ENCODE measurements at regions not wholly inside any gene's neighbourhood (a gene's known extent, or its start where the extent isn't known, plus 50 kb on each side); places are given as distances from the start of the nearest gene placed in this dataset.

DNA sequence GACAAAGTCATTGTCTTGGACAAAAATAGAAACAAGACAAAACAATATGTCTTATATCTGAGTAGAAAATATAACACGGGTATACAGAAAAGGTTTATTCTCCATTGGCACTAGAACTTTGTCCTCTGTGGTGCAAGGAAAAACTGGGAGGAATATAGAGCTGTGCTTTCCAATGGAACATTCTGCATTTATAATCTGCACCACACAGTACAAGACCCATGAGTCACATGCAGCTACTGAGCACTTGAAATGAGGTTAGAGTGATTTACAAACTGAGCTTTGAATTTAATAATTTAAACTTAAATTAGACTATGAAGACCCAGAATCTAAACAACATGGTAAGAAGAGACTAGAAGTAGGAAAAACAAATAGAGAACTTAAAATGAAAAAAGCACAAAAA is 86.1 kb downstream of the RAP2A start:
- Mint-ChIP-seq H3K36me3 (ENCODE audit: low read depth) (no peaks in the 10 kb centered on the region), H3K9me3 (no peaks in the 10 kb centered on the region), H3K4me1 (ENCODE audit: low read depth) (no peaks in the 10 kb centered on the region), H3K27ac (no peak overlapping the region), H3K27me3 (ENCODE audit: low read depth) (no peaks in the 10 kb centered on the region), H3K4me3 (no peak overlapping the region)
- no peak for DNase-seq (ENCODE audit: low spot score)

- H3K27me3 Mint-ChIP-seq (ENCODE audit: low read depth) = no peaks in the 10 kb centered on the region
- no peak overlapping the region for H3K27ac Mint-ChIP-seq
- H3K4me3 Mint-ChIP-seq = no peak overlapping the region
- H3K9me3 Mint-ChIP-seq = no peaks in the 10 kb centered on the region
- H3K4me1 Mint-ChIP-seq (ENCODE audit: low read depth) = no peaks in the 10 kb centered on the region
- no peaks in the 10 kb centered on the region for H3K36me3 Mint-ChIP-seq (ENCODE audit: low read depth)
- no peak for DNase-seq (ENCODE audit: low spot score)
Measured at GRCh38 chr13:97520866-97521265, 86.9 kb downstream of the RAP2A start.

DNA sequence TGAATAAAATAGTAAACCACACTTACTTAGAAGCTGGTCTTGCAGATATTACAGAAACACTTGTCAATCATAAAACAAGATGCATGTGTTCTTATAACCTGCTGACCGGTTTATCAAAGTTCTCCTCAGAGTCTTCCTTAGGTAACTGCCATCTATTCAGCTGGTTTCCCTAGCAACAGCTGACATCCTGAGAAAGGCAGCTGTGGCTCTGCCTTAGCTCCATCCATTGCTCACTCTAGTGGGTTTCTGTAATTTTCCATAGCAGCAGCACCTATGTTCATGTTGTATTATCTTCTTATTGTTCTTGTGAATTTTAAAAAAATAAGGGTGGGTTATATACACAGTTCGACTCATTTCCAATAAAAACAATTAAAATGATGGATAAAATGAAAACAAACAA is 87.8 kb downstream of the RAP2A start:
- no peak overlapping the region for H3K4me3 Mint-ChIP-seq
- DNase-seq (ENCODE audit: low spot score) = no peak

DNA sequence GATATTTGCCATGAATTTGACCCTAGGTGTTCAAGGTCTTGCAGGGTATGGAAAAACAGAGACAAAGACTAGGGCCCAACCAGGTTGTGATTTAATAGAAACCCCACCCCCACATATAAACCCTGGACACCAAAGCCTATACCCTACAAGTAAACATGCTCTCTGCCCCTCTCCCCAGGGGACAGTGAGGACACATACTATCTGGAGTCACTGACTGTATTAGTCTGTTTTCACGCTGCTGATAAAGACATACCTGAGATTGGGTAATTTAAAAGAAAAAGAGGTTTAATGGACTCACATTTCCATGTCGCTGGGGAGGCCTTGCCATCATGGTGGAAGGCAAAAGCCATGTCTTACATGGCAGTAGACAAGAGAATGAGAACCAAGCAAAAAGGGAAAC is 88.3 kb downstream of the RAP2A start:
- Mint-ChIP-seq H3K4me3 (no peak overlapping the region), H3K36me3 (ENCODE audit: low read depth) (no peaks in the 10 kb centered on the region), H3K4me1 (ENCODE audit: low read depth) (no peaks in the 10 kb centered on the region), H3K27me3 (ENCODE audit: low read depth) (no peaks in the 10 kb centered on the region), H3K27ac (no peak overlapping the region), H3K9me3 (no peaks in the 10 kb centered on the region)
- no peak for DNase-seq (ENCODE audit: low spot score)

More for the DNA sequence above, 87.8 kb downstream of the RAP2A start:
- H3K36me3 Mint-ChIP-seq (ENCODE audit: low read depth) = no peaks in the 10 kb centered on the region
- H3K4me1 Mint-ChIP-seq (ENCODE audit: low read depth) = no peaks in the 10 kb centered on the region
- H3K9me3 Mint-ChIP-seq = no peaks in the 10 kb centered on the region
- H3K27me3 Mint-ChIP-seq (ENCODE audit: low read depth) = no peaks in the 10 kb centered on the region
- H3K27ac Mint-ChIP-seq = no peak overlapping the region

DNA sequence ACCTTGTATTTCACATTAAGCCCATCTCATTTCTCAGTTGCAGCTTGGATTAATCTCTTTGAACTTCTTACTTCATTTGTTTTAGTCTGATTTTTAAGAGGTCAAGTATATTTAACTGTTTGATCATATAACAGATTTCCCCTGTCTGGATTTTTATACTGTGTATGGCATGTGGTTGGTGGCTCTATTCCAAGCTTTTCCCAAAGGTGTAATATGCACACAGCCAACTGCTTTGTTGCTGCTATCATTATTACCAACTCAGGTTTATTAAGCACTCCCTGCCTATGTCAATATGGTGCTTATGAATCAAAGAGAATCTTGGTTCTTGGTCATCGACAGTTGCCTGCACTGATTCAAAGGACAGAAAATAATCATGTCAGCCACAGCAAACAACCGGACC is 92.6 kb downstream of the RAP2A start:
- Mint-ChIP-seq H3K27me3 (ENCODE audit: low read depth) (no peaks in the 10 kb centered on the region), H3K27ac (no peak overlapping the region), H3K9me3 (no peaks in the 10 kb centered on the region), H3K36me3 (ENCODE audit: low read depth) (no peaks in the 10 kb centered on the region), H3K4me1 (ENCODE audit: low read depth) (no peaks in the 10 kb centered on the region), H3K4me3 (no peak overlapping the region)
- DNase-seq (ENCODE audit: low spot score) = no peak

DNA sequence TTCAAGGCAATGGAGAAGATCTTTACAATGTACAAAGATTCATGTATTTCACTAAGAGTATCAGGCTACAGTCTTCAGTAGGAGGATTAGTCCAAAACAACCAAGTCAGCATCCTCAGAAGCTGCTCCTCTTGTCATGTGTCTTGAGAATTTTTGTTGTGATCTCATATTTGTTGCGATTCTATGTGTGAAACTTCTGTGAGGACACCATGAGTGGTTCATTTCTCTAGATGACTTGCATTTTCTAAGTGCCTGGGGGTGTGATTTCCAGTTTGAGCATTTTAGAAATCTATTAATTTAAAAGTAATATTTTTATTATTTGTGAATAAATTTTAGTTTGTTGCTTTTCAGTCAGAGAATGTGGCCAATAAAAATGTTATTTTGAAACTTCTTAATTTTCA is 94.5 kb downstream of the RAP2A start:
- H3K27me3 Mint-ChIP-seq (ENCODE audit: low read depth) = no peaks in the 10 kb centered on the region
- no peaks in the 10 kb centered on the region for H3K36me3 Mint-ChIP-seq (ENCODE audit: low read depth)
- no peaks in the 10 kb centered on the region for H3K4me1 Mint-ChIP-seq (ENCODE audit: low read depth)
- H3K9me3 Mint-ChIP-seq = no peaks in the 10 kb centered on the region
- no peak for DNase-seq (ENCODE audit: low spot score)
- no peak overlapping the region for H3K4me3 Mint-ChIP-seq
- H3K27ac Mint-ChIP-seq = no peak overlapping the region

GRCh38 chr13:97534540-97534939 is 100.6 kb downstream of the RAP2A start:
- Mint-ChIP-seq H3K4me3 (no peak overlapping the region), H3K27ac (no peak overlapping the region), H3K4me1 (ENCODE audit: low read depth) (no peaks in the 10 kb centered on the region), H3K36me3 (ENCODE audit: low read depth) (no peaks in the 10 kb centered on the region), H3K9me3 (no peaks in the 10 kb centered on the region), H3K27me3 (ENCODE audit: low read depth) (no peaks in the 10 kb centered on the region)
- no peak for DNase-seq (ENCODE audit: low spot score)

- no peaks in the 10 kb centered on the region for H3K27me3 Mint-ChIP-seq (ENCODE audit: low read depth)
- H3K9me3 Mint-ChIP-seq = no peaks in the 10 kb centered on the region
- H3K36me3 Mint-ChIP-seq (ENCODE audit: low read depth) = no peaks in the 10 kb centered on the region
- H3K4me1 Mint-ChIP-seq (ENCODE audit: low read depth) = no peaks in the 10 kb centered on the region
- no peak for DNase-seq (ENCODE audit: low spot score)
- H3K4me3 Mint-ChIP-seq = no peak overlapping the region
- H3K27ac Mint-ChIP-seq = no peak overlapping the region
Measured at GRCh38 chr13:97535614-97536013, 101.6 kb downstream of the RAP2A start.

DNA sequence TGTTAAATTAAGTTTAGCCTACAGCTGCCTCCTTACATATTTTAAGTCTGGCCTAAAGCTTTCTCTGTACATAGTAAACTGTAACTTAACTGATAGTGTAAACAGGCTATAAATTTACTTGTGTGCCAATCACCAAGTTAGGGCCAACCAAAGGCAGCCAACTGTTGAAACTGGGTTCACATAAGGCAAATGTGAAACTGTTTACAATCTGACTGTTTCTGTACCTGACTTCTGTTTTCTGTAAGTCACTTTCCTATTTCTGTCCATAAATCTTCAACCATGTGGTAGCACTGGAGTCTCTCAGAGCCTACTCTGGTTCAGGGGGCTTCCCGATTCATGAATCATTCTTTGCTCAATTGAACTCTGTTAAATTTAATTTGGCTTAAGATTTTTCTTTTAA is 103.1 kb downstream of the RAP2A start:
- no peaks in the 10 kb centered on the region for H3K27me3 Mint-ChIP-seq (ENCODE audit: low read depth)
- no peak overlapping the region for H3K4me3 Mint-ChIP-seq
- no peak for DNase-seq (ENCODE audit: low spot score)
- H3K36me3 Mint-ChIP-seq (ENCODE audit: low read depth) = no peaks in the 10 kb centered on the region
- H3K4me1 Mint-ChIP-seq (ENCODE audit: low read depth) = no peaks in the 10 kb centered on the region
- no peaks in the 10 kb centered on the region for H3K9me3 Mint-ChIP-seq
- H3K27ac Mint-ChIP-seq = no peak overlapping the region

- Mint-ChIP-seq H3K4me3 (no peak overlapping the region), H3K27me3 (ENCODE audit: low read depth) (no peaks in the 10 kb centered on the region), H3K27ac (no peak overlapping the region), H3K36me3 (ENCODE audit: low read depth) (no peaks in the 10 kb centered on the region), H3K4me1 (ENCODE audit: low read depth) (no peaks in the 10 kb centered on the region), H3K9me3 (no peaks in the 10 kb centered on the region)
- DNase-seq (ENCODE audit: low spot score) = no peak
Measured at GRCh38 chr13:97538203-97538602, 104.2 kb downstream of the RAP2A start.

DNA sequence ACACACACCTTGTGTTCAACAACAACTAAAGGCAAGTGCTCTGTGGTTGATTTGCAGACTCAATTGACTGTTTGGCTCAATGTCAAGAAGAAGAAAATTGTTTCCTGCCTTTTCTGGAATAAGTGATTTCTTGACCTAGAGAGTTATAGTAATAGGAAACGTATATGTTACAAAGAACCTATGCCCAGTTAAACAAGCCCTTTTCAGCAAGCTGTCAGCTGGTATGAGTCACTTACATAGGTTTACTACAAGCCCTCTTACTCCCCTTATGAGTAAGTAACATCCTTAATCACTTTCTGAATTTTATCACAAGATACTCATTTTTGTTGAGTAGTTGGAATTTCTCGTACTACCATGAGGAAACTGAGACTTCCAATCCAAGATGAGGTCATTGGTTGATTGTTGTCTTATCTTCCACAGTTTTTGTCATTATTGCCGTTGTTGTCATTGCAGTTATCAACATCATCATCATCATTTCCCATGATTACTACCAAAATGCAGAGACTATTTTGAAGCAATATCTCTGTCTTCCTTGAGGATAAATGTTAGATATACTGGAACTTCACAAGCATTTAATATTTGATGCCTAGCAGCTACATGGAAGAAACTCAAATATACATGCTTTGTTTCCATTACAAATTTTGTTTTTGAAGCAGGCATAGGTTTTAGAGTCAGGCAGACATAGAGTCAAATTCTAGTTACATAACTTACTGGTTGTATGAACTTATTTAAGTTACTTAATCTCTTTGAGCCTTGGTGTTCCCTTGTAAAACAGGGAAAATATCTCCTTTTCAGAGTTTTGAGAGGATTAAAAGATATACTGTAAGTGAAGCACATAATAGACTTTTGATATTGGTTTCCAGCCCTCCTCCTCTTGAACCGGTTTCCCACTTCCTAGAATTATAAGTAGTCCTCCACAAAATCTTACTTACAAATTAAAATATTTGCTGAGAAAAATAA is 106.0 kb downstream of the RAP2A start:
- H3K4me3 Mint-ChIP-seq = no peak overlapping the region
- no peaks in the 10 kb centered on the region for H3K36me3 Mint-ChIP-seq (ENCODE audit: low read depth)
- H3K9me3 Mint-ChIP-seq = no peaks in the 10 kb centered on the region
- no peak for DNase-seq (ENCODE audit: low spot score)
- no peak overlapping the region for H3K27ac Mint-ChIP-seq
- no peaks in the 10 kb centered on the region for H3K4me1 Mint-ChIP-seq (ENCODE audit: low read depth)
- no peaks in the 10 kb centered on the region for H3K27me3 Mint-ChIP-seq (ENCODE audit: low read depth)

GRCh38 chr13:97540696-97541095 is 106.7 kb downstream of the RAP2A start:
- Mint-ChIP-seq H3K4me3 (no peak overlapping the region), H3K36me3 (ENCODE audit: low read depth) (no peaks in the 10 kb centered on the region), H3K9me3 (no peaks in the 10 kb centered on the region), H3K27ac (no peak overlapping the region), H3K27me3 (ENCODE audit: low read depth) (no peaks in the 10 kb centered on the region), H3K4me1 (ENCODE audit: low read depth) (no peaks in the 10 kb centered on the region)
- DNase-seq (ENCODE audit: low spot score) = no peak

DNA sequence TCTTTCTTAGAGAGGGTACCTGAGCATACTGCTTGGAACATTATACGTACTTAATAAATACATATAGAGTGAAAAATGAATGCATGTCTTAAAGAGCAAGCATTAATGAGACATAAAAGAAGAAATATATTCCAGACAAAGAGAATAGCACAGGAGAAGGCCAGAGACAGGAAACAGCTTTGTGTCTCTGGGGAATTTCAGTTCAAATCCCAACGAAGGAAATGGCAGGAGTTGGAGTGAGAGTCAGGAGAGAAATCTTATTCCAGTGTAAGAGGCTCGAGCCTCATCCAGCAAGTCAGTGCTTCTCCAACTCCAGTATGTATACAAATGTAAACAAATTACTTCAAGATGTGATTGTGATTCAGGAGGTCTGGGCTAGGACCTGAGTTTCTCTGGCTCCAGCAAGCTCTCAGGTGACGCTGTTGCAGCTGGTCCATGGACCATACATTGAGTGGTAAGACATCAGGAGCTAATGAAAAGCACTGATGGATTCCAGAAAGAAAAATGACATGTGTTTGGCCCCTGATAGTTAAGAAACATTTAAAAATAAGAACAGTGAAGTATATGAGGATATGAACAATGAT is 108.2 kb downstream of the RAP2A start:
- Mint-ChIP-seq H3K9me3 (no peaks in the 10 kb centered on the region), H3K4me3 (no peak overlapping the region), H3K27ac (no peak overlapping the region), H3K4me1 (ENCODE audit: low read depth) (no peaks in the 10 kb centered on the region), H3K36me3 (ENCODE audit: low read depth) (no peaks in the 10 kb centered on the region), H3K27me3 (ENCODE audit: low read depth) (no peaks in the 10 kb centered on the region)
- no peak for DNase-seq (ENCODE audit: low spot score)

DNA sequence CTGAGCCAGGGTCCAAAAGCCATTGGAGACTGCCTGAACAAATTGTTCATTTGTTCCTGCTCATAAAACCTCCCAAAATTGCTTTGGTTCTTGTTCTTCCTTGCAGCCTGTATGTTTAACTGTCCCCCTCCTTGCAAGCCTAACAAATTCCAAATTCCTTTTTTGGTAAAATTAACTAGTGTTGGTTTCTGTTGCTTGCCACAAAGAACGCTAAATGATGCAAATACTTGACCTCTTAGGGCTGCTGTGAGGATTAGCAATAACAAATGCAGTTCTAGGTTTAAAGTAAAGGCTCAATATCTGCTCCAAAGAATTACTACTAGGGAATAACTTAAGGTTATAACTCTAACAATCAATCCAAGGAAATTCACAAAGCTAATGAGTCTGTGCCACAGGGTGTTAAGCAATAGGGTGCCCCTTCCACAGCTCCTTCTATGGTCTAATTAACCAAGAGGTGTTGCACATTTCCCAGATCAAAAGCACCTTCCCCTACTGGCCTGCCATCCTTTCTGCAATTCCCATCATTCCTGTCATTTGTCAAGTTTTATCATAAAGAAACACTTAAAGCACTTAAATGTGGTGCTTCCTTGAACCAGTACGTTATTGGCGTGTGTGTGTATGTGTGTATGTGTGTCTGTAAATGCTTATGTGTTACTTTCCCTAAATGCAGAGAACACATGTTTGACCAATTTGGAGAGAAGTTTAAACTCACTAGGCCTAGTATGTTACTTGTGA is 110.2 kb downstream of the RAP2A start:
- Mint-ChIP-seq H3K27me3 (ENCODE audit: low read depth) (no peaks in the 10 kb centered on the region), H3K27ac (no peak overlapping the region), H3K4me3 (no peak overlapping the region), H3K4me1 (ENCODE audit: low read depth) (no peaks in the 10 kb centered on the region), H3K36me3 (ENCODE audit: low read depth) (no peaks in the 10 kb centered on the region), H3K9me3 (no peaks in the 10 kb centered on the region)
- DNase-seq (ENCODE audit: low spot score) = no peak

Data from T-helper 2 cell treated with Interferon-gamma antibody and Interleukin-4, amounts not matched to agents 5 μg/mL and 100 μg/mL, for 36 hours (primary cell).